ENCODE measurements at regions not wholly inside any gene's neighbourhood (a gene's known extent, or its start where the extent isn't known, plus 50 kb on each side); places are given as distances from the start of the nearest gene placed in this dataset.

DNA sequence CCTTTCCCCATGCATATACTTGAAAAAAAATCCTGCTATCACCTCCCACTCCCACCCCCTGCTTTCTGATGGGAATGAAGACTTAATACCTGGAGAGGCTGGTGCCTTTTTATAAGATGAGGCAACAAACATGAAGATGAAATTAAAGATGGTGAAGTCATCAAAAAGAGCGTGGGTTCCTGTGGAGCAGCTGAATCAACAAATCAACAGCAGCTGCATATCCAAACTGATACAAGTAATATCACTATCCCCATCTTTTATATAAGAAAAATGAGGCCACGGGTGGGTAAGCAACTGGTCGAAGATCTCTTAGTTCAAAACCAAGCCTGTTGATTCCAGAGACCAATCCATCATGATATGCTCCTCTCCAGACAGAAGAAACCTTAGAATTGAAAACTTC is 268.5 kb downstream of the ENC1 start:
- TF ChIP-seq CTCF (IDR thresholded peaks at IDR 0.05; ENCODE audit: poor library complexity, severe bottlenecking), result no peak
- no peak for TF ChIP-seq POLR2AphosphoS5 (IDR thresholded peaks at IDR 0.05)
- no peak for TF ChIP-seq SMC3 (conservative IDR thresholded peaks at IDR 0.05; ENCODE audit: poor library complexity)
- TF ChIP-seq RAD21 (conservative IDR thresholded peaks at IDR 0.05), result no peak
- TF ChIP-seq MXI1 (conservative IDR thresholded peaks at IDR 0.05; ENCODE audit: poor library complexity, severe bottlenecking), result no peak
- no peak for TF ChIP-seq EZH2 (IDR thresholded peaks at IDR 0.05; ENCODE audit: borderline replicate concordance, insufficient read depth, low read length, poor library complexity, severe bottlenecking)
- TF ChIP-seq TAF1 (IDR thresholded peaks at IDR 0.05; ENCODE audit: low read depth), result no peak
